MM.1S (cell line): ENCODE measurements at regions not wholly inside any gene's neighbourhood (a gene's known extent, or its start where the extent isn't known, plus 50 kb on each side); places are given as distances from the start of the nearest gene placed in this dataset.

Experiments
- DNase-seq: peaks from one replicate; pipeline ENCODE4 v3.0.0-alpha.2; 2015
- H2AFZ ChIP-seq: fragments of 300-600 bp; sonication (generic); 2 replicates; pipeline ENCODE4 v1.6.0; 2016; ENCODE audit warnings: antibody characterized with exemption, low read length
- H3F3A ChIP-seq: fragments of 300-600 bp; sonication (generic); 2 replicates; pipeline ENCODE4 v1.6.1; 2016; ENCODE audit warnings: mild to moderate bottlenecking, antibody characterized with exemption, low read length, moderate library complexity, mixed read lengths; ENCODE audit not compliant: insufficient read depth
- H3K27ac ChIP-seq: fragments of 300-600 bp; sonication (generic); 2 replicates; pipeline ENCODE4 v1.5.1; 2016; ENCODE audit warnings: mild to moderate bottlenecking, low read length
- H3K27me3 ChIP-seq: fragments of 300-600 bp; sonication (generic); replicated peaks from 2 replicates; pipeline ENCODE4 v1.6.0; 2016; ENCODE audit warnings: low read length; ENCODE audit not compliant: insufficient read depth
- H3K36me3 ChIP-seq: fragments of 300-600 bp; sonication (generic); replicated peaks from 2 replicates; pipeline ENCODE4 v1.6.1; 2016; ENCODE audit warnings: mild to moderate bottlenecking, low read length, mixed read lengths; ENCODE audit not compliant: insufficient read depth
- H3K4me1 ChIP-seq: fragments of 300-600 bp; sonication (generic); 2 replicates; pipeline ENCODE4 v1.6.1; 2016; ENCODE audit warnings: low read length, mixed read lengths
- H3K4me2 ChIP-seq: fragments of 300-600 bp; sonication (generic); 2 replicates; pipeline ENCODE4 v1.6.0; 2016; ENCODE audit warnings: low read depth, low read length
- H3K4me3 ChIP-seq: fragments of 300-600 bp; sonication (generic); 2 replicates; pipeline ENCODE4 v1.5.1; 2016; ENCODE audit warnings: low read length, mixed read lengths
- H3K79me2 ChIP-seq: fragments of 300-600 bp; sonication (generic); 2 replicates; pipeline ENCODE4 v1.6.1; 2016; ENCODE audit warnings: mixed run types, low read length, mixed read lengths
- H3K9ac ChIP-seq: fragments of 300-600 bp; sonication (generic); 2 replicates; pipeline ENCODE4 v1.6.1; 2016; ENCODE audit warnings: low read length, mixed read lengths
- H3K9me2 ChIP-seq: fragments of 300-600 bp; sonication (generic); replicated peaks from 2 replicates; pipeline ENCODE4 v1.6.1; 2016; ENCODE audit warnings: mild to moderate bottlenecking, low read length, mixed read lengths; ENCODE audit not compliant: insufficient read depth
- H3K9me3 ChIP-seq: fragments of 300-600 bp; sonication (generic); replicated peaks from 2 replicates; pipeline ENCODE4 v1.6.1; 2016; ENCODE audit warnings: mild to moderate bottlenecking, low read length, mixed read lengths; ENCODE audit not compliant: insufficient read depth
- H4K20me1 ChIP-seq: fragments of 300-600 bp; sonication (generic); 2 replicates; pipeline ENCODE4 v1.6.1; 2016; ENCODE audit warnings: mild to moderate bottlenecking, low read length, moderate library complexity, mixed read lengths; ENCODE audit not compliant: insufficient read depth
- EZH2 ChIP-seq: fragments of 300-600 bp; sonication (generic); optimal IDR thresholded peaks from 2 replicates; pipeline ENCODE3; 2017; ENCODE audit warnings: low read depth, mild to moderate bottlenecking, antibody characterized with exemption, low read length, mixed read lengths
- EZH2phosphoT487 ChIP-seq: fragments of 300-600 bp; sonication (generic); IDR thresholded peaks from 2 replicates; pipeline ENCODE4 v1.6.1; 2018; ENCODE audit warnings: antibody characterized with exemption, low read length
- TF ChIP-seq, protein P1 (sequence below): fragments of 300-600 bp; sonication (generic); IDR thresholded peaks from 2 replicates; pipeline ENCODE4 v1.5.1; 2016; ENCODE audit warnings: antibody characterized with exemption, low read length, mixed read lengths

DNA sequence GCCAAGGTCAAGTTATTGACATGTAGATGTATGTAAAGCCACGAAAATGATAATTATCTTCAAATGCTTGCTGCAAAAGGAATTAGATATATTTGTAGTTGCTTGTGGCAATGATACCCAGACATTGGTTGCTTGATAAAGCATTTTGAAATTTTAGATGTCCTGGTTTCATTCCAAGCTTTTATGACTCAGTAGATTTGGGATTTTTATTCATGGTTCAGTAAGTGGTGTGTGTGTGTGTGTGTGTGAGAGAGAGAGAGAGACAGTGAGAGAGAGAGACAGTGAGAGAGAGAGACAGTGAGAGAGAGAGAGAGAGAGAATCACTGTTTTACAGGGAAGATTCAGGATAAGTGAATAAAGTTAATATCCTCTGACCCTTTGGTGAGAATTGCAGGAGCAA is 498.2 kb upstream of the C1orf87 start:
- H3K9ac ChIP-seq: no peak overlapping the region
- H3K4me3 ChIP-seq: no peak overlapping the region
- H3K79me2 ChIP-seq: no peaks in the 10 kb centered on the region
- no peaks in the 10 kb centered on the region for H4K20me1 ChIP-seq
- H3K4me2 ChIP-seq: no peak overlapping the region
- no peak overlapping the region for H3K27ac ChIP-seq
- H3K27me3 ChIP-seq: no peaks in the 10 kb centered on the region
- no peaks in the 10 kb centered on the region for H3F3A ChIP-seq
- H3K36me3 ChIP-seq: no peaks in the 10 kb centered on the region
- no peaks in the 10 kb centered on the region for H3K9me2 ChIP-seq
- H3K9me3 ChIP-seq: no peaks in the 10 kb centered on the region
- TF ChIP-seq EZH2 (no peak), EZH2phosphoT487 (no peak)
- TF ChIP-seq, protein P1, sequence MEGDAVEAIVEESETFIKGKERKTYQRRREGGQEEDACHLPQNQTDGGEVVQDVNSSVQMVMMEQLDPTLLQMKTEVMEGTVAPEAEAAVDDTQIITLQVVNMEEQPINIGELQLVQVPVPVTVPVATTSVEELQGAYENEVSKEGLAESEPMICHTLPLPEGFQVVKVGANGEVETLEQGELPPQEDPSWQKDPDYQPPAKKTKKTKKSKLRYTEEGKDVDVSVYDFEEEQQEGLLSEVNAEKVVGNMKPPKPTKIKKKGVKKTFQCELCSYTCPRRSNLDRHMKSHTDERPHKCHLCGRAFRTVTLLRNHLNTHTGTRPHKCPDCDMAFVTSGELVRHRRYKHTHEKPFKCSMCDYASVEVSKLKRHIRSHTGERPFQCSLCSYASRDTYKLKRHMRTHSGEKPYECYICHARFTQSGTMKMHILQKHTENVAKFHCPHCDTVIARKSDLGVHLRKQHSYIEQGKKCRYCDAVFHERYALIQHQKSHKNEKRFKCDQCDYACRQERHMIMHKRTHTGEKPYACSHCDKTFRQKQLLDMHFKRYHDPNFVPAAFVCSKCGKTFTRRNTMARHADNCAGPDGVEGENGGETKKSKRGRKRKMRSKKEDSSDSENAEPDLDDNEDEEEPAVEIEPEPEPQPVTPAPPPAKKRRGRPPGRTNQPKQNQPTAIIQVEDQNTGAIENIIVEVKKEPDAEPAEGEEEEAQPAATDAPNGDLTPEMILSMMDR: no peak
- no peak overlapping the region for H2AFZ ChIP-seq
- no peak for DNase-seq
- no peaks in the 10 kb centered on the region for H3K4me1 ChIP-seq

DNA sequence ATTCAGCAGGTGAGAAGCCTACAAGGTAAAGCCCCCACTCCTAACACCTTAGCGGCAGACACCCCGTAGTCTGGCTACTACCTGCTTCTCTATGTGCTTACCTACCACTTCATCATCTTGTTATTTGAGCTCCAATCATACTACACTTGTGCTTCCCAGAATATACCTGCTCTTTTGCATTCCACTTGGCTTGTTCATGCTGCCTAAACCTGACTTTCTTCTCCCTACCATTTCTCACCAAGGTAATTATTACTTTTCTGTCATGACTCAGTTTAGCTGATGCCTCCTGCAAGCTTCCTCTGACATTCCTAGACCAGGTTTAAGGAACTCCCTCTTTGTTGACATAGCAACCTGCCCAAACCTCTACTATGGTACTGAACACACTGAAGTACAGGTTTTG is 495.6 kb upstream of the C1orf87 start:
- DNase-seq: no peak
- Histone ChIP-seq H3K9me2 (no peaks in the 10 kb centered on the region), H2AFZ (no peak overlapping the region), H3K27me3 (no peaks in the 10 kb centered on the region), H3K36me3 (no peaks in the 10 kb centered on the region), H3K4me2 (no peak overlapping the region), H3K27ac (no peak overlapping the region), H4K20me1 (no peaks in the 10 kb centered on the region), H3K9ac (no peak overlapping the region), H3K79me2 (no peaks in the 10 kb centered on the region), H3K4me1 (no peaks in the 10 kb centered on the region), H3K4me3 (no peak overlapping the region), H3K9me3 (no peaks in the 10 kb centered on the region), H3F3A (no peaks in the 10 kb centered on the region)
- TF ChIP-seq, protein P1: no peak
- TF ChIP-seq EZH2: no peak
- no peak for TF ChIP-seq EZH2phosphoT487

DNA sequence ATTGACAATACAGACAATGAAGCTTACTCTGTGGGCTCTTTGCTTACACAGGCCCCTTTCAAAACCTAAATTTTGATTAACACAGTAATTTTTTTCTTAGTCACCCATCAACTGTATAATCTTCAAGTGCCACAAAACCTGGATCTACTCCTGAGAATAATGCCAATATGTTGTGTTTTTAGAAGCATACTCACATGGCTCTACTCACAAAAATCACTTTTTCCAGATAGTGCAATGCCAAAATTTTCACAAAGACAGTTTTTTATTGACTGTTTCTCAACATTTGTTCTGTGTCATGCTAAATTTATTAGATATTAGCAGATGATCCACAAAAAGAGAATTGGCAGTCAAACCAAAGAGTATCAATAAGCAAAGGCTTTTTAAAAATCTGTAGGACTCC is 493.7 kb upstream of the C1orf87 start:
- no peak overlapping the region for H3K4me2 ChIP-seq
- no peaks in the 10 kb centered on the region for H3K9me2 ChIP-seq
- no peak overlapping the region for H3K4me3 ChIP-seq
- H3K9me3 ChIP-seq: no peaks in the 10 kb centered on the region
- TF ChIP-seq EZH2: no peak
- TF ChIP-seq, protein P1: no peak
- no peak for TF ChIP-seq EZH2phosphoT487
- H2AFZ ChIP-seq: no peak overlapping the region
- H3K27me3 ChIP-seq: no peaks in the 10 kb centered on the region
- DNase-seq: no peak
- H3K4me1 ChIP-seq: no peaks in the 10 kb centered on the region
- no peaks in the 10 kb centered on the region for H3K36me3 ChIP-seq
- no peak overlapping the region for H3K27ac ChIP-seq
- H4K20me1 ChIP-seq: no peaks in the 10 kb centered on the region
- no peaks in the 10 kb centered on the region for H3K79me2 ChIP-seq
- no peak overlapping the region for H3K9ac ChIP-seq
- H3F3A ChIP-seq: no peaks in the 10 kb centered on the region
